ENCODE measurements at regions not wholly inside any gene's neighbourhood (a gene's known extent, or its start where the extent isn't known, plus 50 kb on each side); places are given as distances from the start of the nearest gene placed in this dataset.

- FAIRE-seq (no peak), DNase-seq (ENCODE audit: low read depth, low spot score) (no peak)
- no peaks in the 10 kb centered on the region for H3K27me3 ChIP-seq (ENCODE audit: control insufficient read depth in 2 of 2, insufficient read depth in 2 of 2, low read length in 2 of 2)
- POLR2A ChIA-PET, result no interaction called here
- peaks cover 2% of the 10 kb centered on the region for H3K4me1 ChIP-seq (ENCODE audit: control insufficient read depth, extremely low read depth, insufficient read depth, low read length)
- no peak overlapping the region for H2AFZ ChIP-seq (ENCODE audit: low read depth, low read length)
- BruUV-seq (replicated peaks), result no TSS peak
- H3K36me3 ChIP-seq (ENCODE audit: control insufficient read depth in 2 of 2, extremely low read depth in 1 of 2, insufficient read depth in 2 of 2, low read length in 2 of 2), result no peaks in the 10 kb centered on the region
- CTCF ChIA-PET, result interaction anchor here (1.0 to 1.9 kb wide), 3 partner anchors 8 to 11 kb away, joined by 3 to 8 read pairs (median 5); no protein-coding TSS in a partner anchor
- H3K9me1 ChIP-seq (replicated peaks; ENCODE audit: control insufficient read depth, extremely low read depth, insufficient read depth, low read length), result no peaks in the 10 kb centered on the region
- H3K79me2 ChIP-seq (ENCODE audit: control insufficient read depth, insufficient read depth, low read length), result no peaks in the 10 kb centered on the region
- dilution Hi-C loops (cut with MboI; ENCODE audit: extremely low pct_ligation_motif_present, low sequenced_read_pairs) (no loop called here), intact Hi-C loops (cut with micrococcal nuclease) (no loop called here)
- no peaks in the 10 kb centered on the region for H4K20me1 ChIP-seq (replicated peaks; ENCODE audit: control insufficient read depth, extremely low read depth, insufficient read depth, low read length)
- TF ChIP-seq POLR2AphosphoS5 (IDR thresholded peaks at IDR 0.05; ENCODE audit: insufficient read depth, low read depth, low read length) (no peak), MYC (IDR thresholded peaks at IDR 0.05; ENCODE audit: low read depth, low read length) (no peak), GATA2 (IDR thresholded peaks at IDR 0.05; ENCODE audit: insufficient read depth, insufficient read length, low read depth, low read length) (no peak), CTCF (IDR thresholded peaks at IDR 0.05; ENCODE audit: extremely low read depth in 1 of 2, insufficient read depth in 1 of 2, low read depth in 1 of 2, low read length in 2 of 2) (no peak), JUN (IDR thresholded peaks at IDR 0.05; ENCODE audit: borderline replicate concordance, insufficient read depth, insufficient read length, low read depth) (no peak), EZH2 (IDR thresholded peaks at IDR 0.05; ENCODE audit: borderline replicate concordance, low read depth, low read length, severe bottlenecking) (no peak), FOS (IDR thresholded peaks at IDR 0.05; ENCODE audit: borderline replicate concordance, insufficient read depth, low read length) (no peak), MAX (IDR thresholded peaks at IDR 0.05; ENCODE audit: insufficient read depth, insufficient read length) (no peak), POLR2A (IDR thresholded peaks at IDR 0.05; ENCODE audit: low read depth, low read length) (no peak)
- H3K4me3 ChIP-seq (replicated peaks in 1 of 3; ENCODE audit: insufficient read depth in 1 of 3, low read depth in 1 of 3, low read length in 3 of 3), result no peak overlapping the region
- H3K9ac ChIP-seq (replicated peaks; ENCODE audit: extremely low read depth, insufficient read depth, low read length), result no peak overlapping the region
- H3K27ac ChIP-seq (ENCODE audit: insufficient read depth, low read depth, low read length), result no peak overlapping the region
- no peak overlapping the region for H3K4me2 ChIP-seq (ENCODE audit: insufficient read depth, low read length)
- H3K9me3 ChIP-seq (replicated peaks; ENCODE audit: control insufficient read depth, insufficient read depth, low read length), result no peaks in the 10 kb centered on the region
These were observed 264.7 kb upstream of the ROPN1 start for GRCh38 chr3:124256599-124256998.
